Psoas muscle (tissue), 7 donors: ENCODE measurements at regions not wholly inside any gene's neighbourhood (a gene's known extent, or its start where the extent isn't known, plus 50 kb on each side); places are given as distances from the start of the nearest gene placed in this dataset.

Experiments used
- ATAC-seq, 4 donors: fragments of 200-7000 bp; cut with Tn5 transposase; one replicate each; pipeline ENCODE4 v1.9.1; 2020; ENCODE audit warnings: moderate library complexity in 3 of 4, mild to moderate bottlenecking in 2 of 4
- DNase-seq, 2 donors: peaks; one replicate each; pipeline ENCODE4 v3.0.0-alpha.2; 2020
- H3K27ac ChIP-seq: fragments of 200-600 bp; one replicate; pipeline ENCODE4 v1.8.0; 2022
- H3K27me3 ChIP-seq, 3 donors: fragments of 200-600 bp in 1 of 3; one replicate each; pipeline versions ENCODE4 v1.6.1 to v1.8.0; 2013 to 2022; ENCODE audit warnings: low read length in 2 of 3, mild to moderate bottlenecking in 2 of 3, moderate library complexity in 1 of 3; ENCODE audit not compliant: insufficient read depth in 3 of 3
- H3K36me3 ChIP-seq, 2 donors: fragments of 200-600 bp in 1 of 2; one replicate each; pipeline versions ENCODE4 v1.6.1 to v1.8.0; 2013 to 2022; ENCODE audit warnings: low read depth in 1 of 2, mild to moderate bottlenecking in 1 of 2, moderate library complexity in 1 of 2; ENCODE audit not compliant: insufficient read depth in 1 of 2
- H3K4me1 ChIP-seq: fragments of 200-600 bp; one replicate; pipeline ENCODE4 v1.8.0; 2022
- H3K4me3 ChIP-seq: fragments of 200-600 bp; one replicate; pipeline ENCODE4 v1.8.0; 2022; ENCODE audit warnings: mild to moderate bottlenecking
- H3K9me3 ChIP-seq: fragments of 200-600 bp; one replicate; pipeline ENCODE4 v1.8.0; 2022
- CTCF ChIP-seq: fragments of 200-600 bp; IDR thresholded peaks from one replicate; pipeline ENCODE4 v1.8.0; 2022; ENCODE audit warnings: antibody characterized with exemption
- WGBS, 3 donors: extraction: QIAGEN DNeasy Blood & Tissue Kit; methylation state at CpG; one replicate each; pipeline versions ENCODE4 v1.1.6 to v1.1.7; 2013; 5-methylcytosine and 5-hydroxymethylcytosine counted together
- intact Hi-C, 2 donors: fragments of 100-400 bp; cut with DNase I; formaldehyde crosslinking; loops; one replicate each; pipeline versions ENCODE4 v1.11.0 to v1.14.2; 2022
- donor health status: healthy with polysubstance abuse.
- donor health status: DM: no; HTN: no; CAD: no; lungs with moderate emphysema.
- donor health status: Bipolar disorder and iron deficiency.
- donor health status: healthy.
- donor health status: DM: yes; HTN: yes; CAD: no.
- donor health status: DM: no; HTN: no; CAD: no.
- donor health status: DM: yes; HTN: yes; CAD: no.

DNA sequence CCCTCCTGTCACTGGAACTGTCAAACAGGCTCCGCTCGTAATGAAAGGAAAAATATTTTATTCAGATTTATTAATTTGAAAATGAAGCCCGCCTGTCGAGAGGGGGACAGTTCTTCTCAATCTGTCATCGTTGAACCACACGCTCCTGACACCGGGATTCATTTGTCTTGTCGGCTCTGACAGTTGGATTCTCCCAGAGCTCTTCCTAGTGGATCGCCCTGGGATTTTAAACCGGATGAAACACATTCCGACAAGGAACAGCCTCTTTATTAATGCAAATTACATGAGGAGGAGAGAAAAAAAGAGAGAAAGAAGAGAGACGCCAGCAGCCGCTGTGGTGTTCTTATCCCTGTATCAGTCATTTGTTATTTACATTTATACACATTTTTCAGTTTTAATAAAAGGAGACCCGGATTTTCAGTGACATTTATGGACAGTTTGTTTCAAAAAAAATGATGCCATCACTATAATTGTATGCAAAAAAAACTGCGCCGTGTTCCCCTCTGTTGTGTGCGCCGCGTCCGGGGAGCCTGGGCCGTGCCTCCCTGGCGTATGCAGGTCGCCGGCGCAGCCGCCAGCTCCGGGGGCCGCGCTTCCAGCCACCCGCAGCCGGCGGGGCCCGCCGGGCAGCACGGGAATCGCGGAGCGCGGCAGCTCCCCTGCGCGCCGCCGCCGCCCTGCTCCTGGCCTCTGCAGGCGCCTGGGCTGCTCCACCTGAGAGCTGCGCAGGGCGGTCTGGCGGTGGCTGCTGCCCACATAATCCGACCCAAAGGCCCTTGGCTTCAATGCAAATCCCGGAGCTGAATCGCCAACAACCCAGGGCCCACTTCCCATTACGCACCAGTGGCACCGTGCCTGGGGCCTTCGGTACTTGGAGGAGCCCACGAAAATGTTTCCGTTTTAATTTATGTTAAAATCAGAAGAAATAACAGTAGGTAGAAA, 237.9 kb upstream of the PBX1 start:
- TF ChIP-seq CTCF, result no peak
- ATAC-seq (peak; percentile 53 to 80 (median 72)), DNase-seq (peak; percentile 24 to 57)
- H3K36me3 ChIP-seq, result no peaks in the 10 kb centered on the region
- no peak overlapping the region for H3K27ac ChIP-seq
- intact Hi-C loops, result no loop called here
- 3 to 5% (median 4%) methylated on average over 44 to 56 of the region's 56 CpGs for WGBS, 3 donors
- peak overlapping the region; percentile 67 for H3K4me3 ChIP-seq
- H3K27me3 ChIP-seq, result no peaks in the 10 kb centered on the region
- H3K4me1 ChIP-seq, result peaks cover 4% of the 10 kb centered on the region
- no peaks in the 10 kb centered on the region for H3K9me3 ChIP-seq

GRCh38 chr1:164325786-164326185, 233.2 kb upstream of the PBX1 start:
- intact Hi-C loops, result no loop called here
- no peak for DNase-seq
- Histone ChIP-seq H3K4me1 (no peaks in the 10 kb centered on the region), H3K27me3 (no peaks in the 10 kb centered on the region), H3K27ac (no peak overlapping the region), H3K4me3 (no peak overlapping the region), H3K36me3 (no peaks in the 10 kb centered on the region), H3K9me3 (peaks cover 5% of the 10 kb centered on the region)
- 87 to 92% (median 87%) methylated on average over 6 of the region's 6 CpGs for WGBS, 3 donors
- TF ChIP-seq CTCF, result no peak
- no peak for ATAC-seq

DNA sequence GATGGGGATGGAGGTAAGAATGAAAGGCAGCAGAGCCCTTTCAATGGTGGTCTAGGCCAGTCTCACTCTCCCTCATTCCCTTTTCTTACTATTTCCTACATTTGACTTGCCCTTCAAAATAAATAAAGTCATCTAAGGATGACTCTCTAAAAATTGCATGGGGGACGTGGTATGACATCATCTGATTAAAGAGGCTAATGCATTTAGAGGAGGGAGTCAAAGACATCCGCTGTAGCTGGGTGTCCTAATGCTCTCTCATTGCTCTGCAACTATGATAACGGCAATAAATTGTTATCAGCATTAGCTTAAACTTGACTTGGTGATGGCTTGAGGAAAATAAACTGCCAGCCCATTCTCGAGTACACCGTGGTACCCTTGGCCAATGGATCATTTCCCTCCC, 225.6 kb upstream of the PBX1 start:
- H3K4me3 ChIP-seq, result no peak overlapping the region
- intact Hi-C loops, result no loop called here
- no peak overlapping the region for H3K27ac ChIP-seq
- 90 to 95% (median 91%) methylated on average over 5 of the region's 5 CpGs for WGBS, 3 donors
- no peak for TF ChIP-seq CTCF
- ATAC-seq (no peak), DNase-seq (no peak)
- H3K36me3 ChIP-seq, result no peaks in the 10 kb centered on the region
- no peaks in the 10 kb centered on the region for H3K9me3 ChIP-seq
- no peaks in the 10 kb centered on the region for H3K4me1 ChIP-seq
- no peaks in the 10 kb centered on the region for H3K27me3 ChIP-seq

- DNase-seq (no peak), ATAC-seq (no peak)
- Histone ChIP-seq H3K9me3 (peaks cover 4% of the 10 kb centered on the region), H3K27me3 (no peaks in the 10 kb centered on the region), H3K36me3 (no peaks in the 10 kb centered on the region), H3K4me1 (no peaks in the 10 kb centered on the region), H3K4me3 (no peak overlapping the region), H3K27ac (no peak overlapping the region)
- TF ChIP-seq CTCF, result no peak
- intact Hi-C loops, result no loop called here
- WGBS, 3 donors, result 27 to 34% (median 32%) methylated on average over 2 of the region's 2 CpGs
Observed at GRCh38 chr1:164337394-164337793, 221.6 kb upstream of the PBX1 start.
